NB4 (cell line): ENCODE measurements at regions not wholly inside any gene's neighbourhood (a gene's known extent, or its start where the extent isn't known, plus 50 kb on each side); places are given as distances from the start of the nearest gene placed in this dataset.

Source experiments
- CTCF ChIP-seq: IDR thresholded peaks from one replicate; pipeline ENCODE4 v1.5.1; 2012; ENCODE audit warnings: low read depth, low read length
- POLR2A ChIP-seq: IDR thresholded peaks from 2 replicates; pipeline ENCODE4 v1.6.1; 2011; ENCODE audit warnings: mild to moderate bottlenecking; ENCODE audit not compliant: insufficient read length; ENCODE audit errors: extremely low read depth
- TF ChIP-seq, protein P1 (sequence below): IDR thresholded peaks from 2 replicates; pipeline ENCODE4 v1.6.1; 2011; ENCODE audit warnings: low read depth, low read length

- TF ChIP-seq CTCF, result no peak
- TF ChIP-seq, protein P1, sequence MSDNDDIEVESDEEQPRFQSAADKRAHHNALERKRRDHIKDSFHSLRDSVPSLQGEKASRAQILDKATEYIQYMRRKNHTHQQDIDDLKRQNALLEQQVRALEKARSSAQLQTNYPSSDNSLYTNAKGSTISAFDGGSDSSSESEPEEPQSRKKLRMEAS, result no peak
- no peak for TF ChIP-seq POLR2A
These were observed 452.2 kb downstream of the KCNJ2 start for GRCh38 chr17:70621566-70621965.
